Stomach (tissue), 8 donors: ENCODE measurements at regions not wholly inside any gene's neighbourhood (a gene's known extent, or its start where the extent isn't known, plus 50 kb on each side); places are given as distances from the start of the nearest gene placed in this dataset.
"Not testable (repeated sequence)": the region's sequence is repeated elsewhere in the genome, so short reads cannot be mapped to it uniquely, and the experiment has no call there.

Source experiments
- DNase-seq, 2 donors: peaks; one replicate each; pipeline versions ENCODE4 v3.0.0 to v3.0.0-alpha.2; 2013 to 2019
- H3K27ac ChIP-seq, 5 donors: fragments of 200-600 bp in 4 of 5; sonication (generic) in 4 of 5; one replicate each; pipeline ENCODE4 v1.5.1; 2013 to 2019; ENCODE audit warnings: mild to moderate bottlenecking in 1 of 5, moderate library complexity in 1 of 5
- H3K27me3 ChIP-seq, 3 donors: fragments of 200-600 bp; sonication (generic); one replicate each; pipeline ENCODE4 v1.5.1; 2017 to 2019; ENCODE audit warnings: mixed run types in 1 of 3
- H3K36me3 ChIP-seq, 4 donors: fragments of 200-600 bp; sonication (generic); 1 replicate in 3 of 4; 2 replicates in 1 of 4; pipeline ENCODE4 v1.5.1; 2016 to 2019
- H3K4me1 ChIP-seq, 4 donors: fragments of 200-600 bp; sonication (generic); one replicate each; pipeline ENCODE4 v1.5.1; 2016 to 2019
- H3K4me3 ChIP-seq, 4 donors: fragments of 200-600 bp; sonication (generic) in 3 of 4; one replicate each; pipeline ENCODE4 v1.5.1; 2016 to 2019; ENCODE audit warnings: mild to moderate bottlenecking in 1 of 4
- H3K9me3 ChIP-seq, 4 donors: fragments of 200-600 bp; sonication (generic); one replicate each; pipeline ENCODE4 v1.5.1; 2016 to 2019
- EP300 ChIP-seq: sonication (generic); formaldehyde crosslinking; IDR thresholded peaks from one replicate; pipeline ENCODE4 v1.6.1; 2017; ENCODE audit warnings: antibody characterized with exemption
- POLR2A ChIP-seq, 4 donors: fragments of 450-650 bp; IDR thresholded peaks; one replicate each; pipeline ENCODE4 v1.6.1; 2016; ENCODE audit warnings: antibody characterized with exemption in 4 of 4, control low read depth in 2 of 4, mild to moderate bottlenecking in 1 of 4, moderate library complexity in 1 of 4
- POLR2AphosphoS5 ChIP-seq, 3 donors: sonication (generic); formaldehyde crosslinking; IDR thresholded peaks; one replicate each; pipeline ENCODE4 v1.6.1; 2016; ENCODE audit warnings: antibody characterized with exemption in 3 of 3
- WGBS, 5 donors: extraction: QIAGEN DNeasy Blood & Tissue Kit in 3 of 5; methylation state at CpG; one replicate each; pipeline versions ENCODE4 v1.1.5 to v1.1.7; 2013 to 2018; 5-methylcytosine and 5-hydroxymethylcytosine counted together
- intact Hi-C: fragments of 100-400 bp; cut with DNase I; formaldehyde crosslinking; loops from one replicate; pipeline ENCODE4 v1.15.1; 2023; ENCODE audit warnings: low total_unique reads
- TF ChIP-seq, protein P1 (sequence below), 7 experiments: fragments of 450-650 bp in 4 of 7; fragments of 200-600 bp in 3 of 7; sonication (generic) in 3 of 7; IDR thresholded peaks; one replicate each; pipeline ENCODE4 v1.5.1; 2016 to 2019; ENCODE audit warnings: antibody characterized with exemption in 7 of 7, control low read depth in 2 of 7, mild to moderate bottlenecking in 1 of 7
- donor health status: healthy with polysubstance abuse.
- donor health status: Bipolar disorder and iron deficiency.
- donor health status: healthy.

DNA sequence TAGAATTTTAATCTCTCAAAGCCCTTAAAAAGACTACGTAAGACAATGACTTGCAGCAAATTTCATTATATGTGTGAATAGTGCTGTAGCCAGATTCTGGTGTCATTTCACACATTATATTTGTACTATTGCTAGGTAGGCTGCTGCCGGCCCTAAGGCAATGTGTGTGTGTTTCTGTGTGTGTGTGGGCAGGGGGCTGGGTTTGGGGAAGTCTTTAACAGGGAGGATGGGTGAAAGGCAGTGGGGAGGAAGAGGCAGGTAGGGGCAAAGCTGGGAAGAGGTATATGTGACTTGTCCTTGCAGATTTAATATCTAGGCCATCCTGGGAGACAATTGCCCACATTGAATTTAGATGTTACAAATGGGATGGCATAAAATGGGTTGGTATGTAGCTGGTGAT is 130.8 kb downstream of the MACIR start:
- 75 to 83% (median 79%) methylated on average over 2 of the region's 2 CpGs for WGBS, 5 donors
- Histone ChIP-seq H3K4me3 (no peak overlapping the region), H3K27me3 (no peaks in the 10 kb centered on the region), H3K4me1 (no peaks in the 10 kb centered on the region), H3K9me3 (peaks cover 0 to 4% (median 0%) of the 10 kb centered on the region in 4 donors), H3K36me3 (no peaks in the 10 kb centered on the region), H3K27ac (no peak overlapping the region)
- TF ChIP-seq EP300 (no peak), POLR2AphosphoS5 (IDR thresholded peaks at IDR 0.05) (no peak), POLR2A (IDR thresholded peaks at IDR 0.05) (no peak)
- TF ChIP-seq, protein P1, sequence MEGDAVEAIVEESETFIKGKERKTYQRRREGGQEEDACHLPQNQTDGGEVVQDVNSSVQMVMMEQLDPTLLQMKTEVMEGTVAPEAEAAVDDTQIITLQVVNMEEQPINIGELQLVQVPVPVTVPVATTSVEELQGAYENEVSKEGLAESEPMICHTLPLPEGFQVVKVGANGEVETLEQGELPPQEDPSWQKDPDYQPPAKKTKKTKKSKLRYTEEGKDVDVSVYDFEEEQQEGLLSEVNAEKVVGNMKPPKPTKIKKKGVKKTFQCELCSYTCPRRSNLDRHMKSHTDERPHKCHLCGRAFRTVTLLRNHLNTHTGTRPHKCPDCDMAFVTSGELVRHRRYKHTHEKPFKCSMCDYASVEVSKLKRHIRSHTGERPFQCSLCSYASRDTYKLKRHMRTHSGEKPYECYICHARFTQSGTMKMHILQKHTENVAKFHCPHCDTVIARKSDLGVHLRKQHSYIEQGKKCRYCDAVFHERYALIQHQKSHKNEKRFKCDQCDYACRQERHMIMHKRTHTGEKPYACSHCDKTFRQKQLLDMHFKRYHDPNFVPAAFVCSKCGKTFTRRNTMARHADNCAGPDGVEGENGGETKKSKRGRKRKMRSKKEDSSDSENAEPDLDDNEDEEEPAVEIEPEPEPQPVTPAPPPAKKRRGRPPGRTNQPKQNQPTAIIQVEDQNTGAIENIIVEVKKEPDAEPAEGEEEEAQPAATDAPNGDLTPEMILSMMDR (IDR thresholded peaks at IDR 0.05), result no peak
- intact Hi-C loops, result no loop called here
- no peak for DNase-seq

DNA sequence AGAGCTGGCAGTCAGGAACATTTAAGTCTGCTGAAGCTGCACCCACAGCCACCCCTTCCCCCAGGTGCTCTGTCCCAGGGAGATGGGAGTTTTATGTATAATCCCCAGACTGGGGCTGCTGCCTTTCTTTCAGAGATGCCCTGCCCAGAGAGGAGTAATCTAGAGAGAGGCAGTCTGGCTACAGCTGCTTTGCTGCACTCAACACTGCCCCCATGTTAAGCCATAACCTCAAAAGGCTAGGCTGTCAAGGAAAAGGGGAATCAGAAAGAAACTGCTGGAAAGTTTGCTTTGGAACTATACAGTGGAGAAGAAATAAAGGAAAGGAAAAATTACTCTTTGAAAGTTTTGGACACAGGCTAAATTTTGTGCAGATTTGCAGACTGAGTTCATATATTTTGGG is 127.2 kb downstream of the MACIR start:
- no peaks in the 10 kb centered on the region for H3K36me3 ChIP-seq
- intact Hi-C loops, result no loop called here
- DNase-seq, result no peak
- H3K4me3 ChIP-seq, result no peak overlapping the region
- TF ChIP-seq EP300, result no peak
- no peak for TF ChIP-seq POLR2A (IDR thresholded peaks at IDR 0.05)
- no peak for TF ChIP-seq POLR2AphosphoS5 (IDR thresholded peaks at IDR 0.05)
- TF ChIP-seq, protein P1 (IDR thresholded peaks at IDR 0.05), result no peak
- H3K4me1 ChIP-seq, result no peaks in the 10 kb centered on the region
- H3K9me3 ChIP-seq, result peaks cover 0 to 9% (median 2%) of the 10 kb centered on the region in 4 donors
- H3K27me3 ChIP-seq, result no peaks in the 10 kb centered on the region
- no peak overlapping the region for H3K27ac ChIP-seq

DNA sequence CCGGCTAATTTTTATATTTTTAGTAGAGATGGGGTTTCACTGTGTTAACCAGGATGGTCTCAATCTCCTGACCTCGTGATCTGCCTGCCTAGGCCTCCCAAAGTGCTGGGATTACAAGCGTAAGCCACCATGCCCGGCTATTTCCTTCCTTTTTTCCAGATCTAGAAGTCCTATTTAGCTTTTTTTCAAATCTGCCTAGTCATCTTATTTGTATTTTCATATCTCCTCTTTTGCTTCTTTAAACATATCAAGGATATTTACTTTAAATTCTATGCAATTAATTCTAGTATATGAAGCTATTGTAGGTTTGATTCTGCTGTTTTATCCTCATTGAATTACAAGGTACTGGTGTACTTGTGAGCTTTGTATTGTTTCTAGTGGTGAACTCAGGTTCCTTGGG is 119.1 kb downstream of the MACIR start:
- H3K36me3 ChIP-seq, DNase-seq, H3K27me3 ChIP-seq, intact Hi-C loops, H3K4me3 ChIP-seq, H3K27ac ChIP-seq, H3K9me3 ChIP-seq: not testable (repeated sequence)
- H3K4me1 ChIP-seq, result peaks cover 0 to 32% (median 8%) of the 10 kb centered on the region in 4 donors
- 75 to 87% (median 81%) methylated on average over 4 of the region's 4 CpGs for WGBS, 5 donors

DNA sequence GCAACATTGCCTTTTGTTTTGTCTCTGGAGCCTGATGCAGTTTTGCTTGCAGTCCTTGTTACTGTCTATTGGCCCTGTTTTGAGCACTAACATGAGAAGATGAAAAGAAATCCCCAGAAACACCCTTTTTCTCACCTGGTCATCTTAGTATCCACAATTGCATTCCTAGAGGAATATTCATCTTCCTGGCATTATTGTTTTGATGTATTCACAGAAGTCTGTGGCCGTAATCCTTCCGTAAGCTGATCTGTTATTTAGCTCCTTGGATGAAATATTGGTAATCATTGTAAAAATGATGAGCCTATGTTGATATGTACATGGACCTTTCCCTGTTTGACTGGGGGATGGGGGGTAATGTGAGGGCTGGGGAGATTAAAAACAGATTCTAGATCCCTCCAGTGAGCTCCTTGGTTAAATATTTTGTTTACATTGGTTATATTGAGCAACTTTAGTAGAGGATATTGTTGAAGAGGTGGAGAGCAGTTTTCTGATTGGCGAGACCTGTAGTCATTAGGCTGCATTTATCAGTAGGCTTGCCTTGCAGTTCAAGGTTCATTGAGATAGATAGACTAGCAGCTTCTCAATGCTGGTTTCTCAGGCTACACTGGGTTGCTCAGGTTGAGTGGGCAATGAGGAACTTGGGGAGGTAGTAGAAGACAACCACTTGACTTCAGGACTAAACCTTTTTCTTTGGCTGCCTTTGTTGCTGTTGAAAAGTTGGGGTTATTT is 117.5 kb downstream of the MACIR start:
- intact Hi-C loops, result no loop called here
- TF ChIP-seq, protein P1 (IDR thresholded peaks at IDR 0.05), result no peak
- TF ChIP-seq EP300, result no peak
- TF ChIP-seq POLR2A (IDR thresholded peaks at IDR 0.05), result no peak
- no peak for TF ChIP-seq POLR2AphosphoS5 (IDR thresholded peaks at IDR 0.05)
- no peak overlapping the region for H3K4me3 ChIP-seq
- H3K4me1 ChIP-seq, result peaks cover 4 to 39% (median 13%) of the 10 kb centered on the region in 4 donors
- WGBS, 5 donors, result 79 to 85% (median 81%) methylated on average over 3 of the region's 3 CpGs
- no peaks in the 10 kb centered on the region for H3K36me3 ChIP-seq
- no peak for DNase-seq
- no peaks in the 10 kb centered on the region for H3K27me3 ChIP-seq
- H3K9me3 ChIP-seq, result no peaks in the 10 kb centered on the region
- H3K27ac ChIP-seq, result no peak overlapping the region

DNA sequence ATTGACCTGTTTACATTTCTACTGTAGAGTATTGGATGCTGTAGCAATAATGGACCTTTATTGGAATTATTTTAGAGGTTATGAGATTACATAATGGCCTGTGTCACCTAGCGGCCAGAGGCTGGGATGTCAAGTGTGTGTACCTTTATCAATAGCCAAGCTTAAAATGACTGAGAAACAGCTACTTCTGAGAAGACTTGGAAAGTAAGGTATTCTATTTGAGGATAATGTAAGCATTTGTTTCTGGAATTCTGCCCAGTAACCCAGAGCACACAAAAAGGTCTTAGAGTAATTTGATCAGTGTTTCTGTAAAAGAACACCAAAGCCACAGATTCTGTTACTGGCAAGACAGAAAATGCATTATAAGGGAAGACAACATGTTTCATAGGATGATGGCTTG is 116.8 kb downstream of the MACIR start:
- Histone ChIP-seq H3K4me1 (peaks cover 4 to 44% (median 16%) of the 10 kb centered on the region in 4 donors), H3K36me3 (no peaks in the 10 kb centered on the region), H3K9me3 (no peaks in the 10 kb centered on the region), H3K4me3 (no peak overlapping the region), H3K27ac (no peak overlapping the region), H3K27me3 (no peaks in the 10 kb centered on the region)
- DNase-seq, result peak in 1 of 2 donors; percentile 27
- intact Hi-C loops, result no loop called here
- 19 to 39% (median 30%) methylated on average over 1 of the region's 1 CpG for WGBS, 5 donors
- TF ChIP-seq POLR2A (IDR thresholded peaks at IDR 0.05), result no peak
- TF ChIP-seq, protein P1 (IDR thresholded peaks at IDR 0.05), result no peak
- TF ChIP-seq POLR2AphosphoS5 (IDR thresholded peaks at IDR 0.05), result no peak
- TF ChIP-seq EP300, result no peak
